NCI-H1105 treated with DMSO at 0.1 percent for 48 hours (cell line): ENCODE measurements at regions not wholly inside any gene's neighbourhood (a gene's known extent, or its start where the extent isn't known, plus 50 kb on each side); places are given as distances from the start of the nearest gene placed in this dataset.
"Not testable (repeated sequence)": the region's sequence is repeated elsewhere in the genome, so short reads cannot be mapped to it uniquely, and the experiment has no call there.

Experiments
- DNase-seq: peaks from one replicate; lab custom pipeline; 2025; lab: John Stamatoyannopoulos, UW

- DNase-seq = no peak
These were observed 199.3 kb upstream of the WDFY3 start for GRCh38 chr4:85165808-85166207.

- no peak for DNase-seq
These were observed 199.8 kb upstream of the WDFY3 start for GRCh38 chr4:85166318-85166717.

- no peak for DNase-seq
These were observed 201.8 kb upstream of the WDFY3 start for GRCh38 chr4:85168234-85168834.

GRCh38 chr4:85170241-85170640 is 203.8 kb upstream of the WDFY3 start:
- no peak for DNase-seq

GRCh38 chr4:85175190-85175589 is 208.7 kb upstream of the WDFY3 start:
- DNase-seq = no peak

GRCh38 chr4:85177092-85177491 is 210.6 kb upstream of the WDFY3 start:
- DNase-seq = no peak

- no peak for DNase-seq
These were observed 211.2 kb upstream of the WDFY3 start for GRCh38 chr4:85177679-85178078.

GRCh38 chr4:85180533-85180932 is 214.0 kb upstream of the WDFY3 start:
- no peak for DNase-seq

- DNase-seq = no peak
These were observed 220.6 kb upstream of the WDFY3 start for GRCh38 chr4:85187106-85187505.

- DNase-seq = not testable (repeated sequence)
These were observed 229.5 kb upstream of the WDFY3 start for GRCh38 chr4:85196015-85196414.

- DNase-seq = no peak
These were observed 233.6 kb upstream of the WDFY3 start for GRCh38 chr4:85200106-85200505.

- peak; percentile 32 for DNase-seq
These were observed 242.7 kb upstream of the WDFY3 start for GRCh38 chr4:85209161-85209560.

- peak; percentile 25 for DNase-seq
These were observed 243.9 kb upstream of the WDFY3 start for GRCh38 chr4:85210353-85210752.

- DNase-seq = not testable (repeated sequence)
These were observed 250.1 kb upstream of the WDFY3 start for GRCh38 chr4:85216571-85216970.

- DNase-seq = no peak
These were observed 252.3 kb upstream of the WDFY3 start for GRCh38 chr4:85218756-85219155.

GRCh38 chr4:85221606-85222005 is 253.3 kb upstream of the ARHGAP24 start:
- DNase-seq = no peak

- peak; percentile 64 for DNase-seq
These were observed 252.4 kb upstream of the ARHGAP24 start for GRCh38 chr4:85222561-85222960.

- no peak for DNase-seq
These were observed 246.7 kb upstream of the ARHGAP24 start for GRCh38 chr4:85228264-85228663.

- DNase-seq = no peak
These were observed 241.4 kb upstream of the ARHGAP24 start for GRCh38 chr4:85233516-85233915.

GRCh38 chr4:85243857-85244256 is 231.1 kb upstream of the ARHGAP24 start:
- peak; percentile 47 for DNase-seq

- no peak for DNase-seq
These were observed 230.3 kb upstream of the ARHGAP24 start for GRCh38 chr4:85244638-85245037.

GRCh38 chr4:85246055-85246454 is 228.9 kb upstream of the ARHGAP24 start:
- DNase-seq = no peak

- no peak for DNase-seq
These were observed 224.1 kb upstream of the ARHGAP24 start for GRCh38 chr4:85250852-85251251.

- no peak for DNase-seq
These were observed 217.1 kb upstream of the ARHGAP24 start for GRCh38 chr4:85257817-85258370.
